Prostate gland (tissue), 2 donors: ENCODE measurements at regions not wholly inside any gene's neighbourhood (a gene's known extent, or its start where the extent isn't known, plus 50 kb on each side); places are given as distances from the start of the nearest gene placed in this dataset.

Experiments used
- CTCF ChIP-seq, 4 experiments: fragments of 200-600 bp in 2 of 4; fragments of 450-650 bp in 2 of 4; sonication (generic) in 2 of 4; IDR thresholded peaks; 1 replicate in 3 of 4; 2 replicates in 1 of 4; pipeline ENCODE4 v1.5.1; 2016 to 2019; ENCODE audit warnings: antibody characterized with exemption in 4 of 4, mild to moderate bottlenecking in 2 of 4, moderate library complexity in 2 of 4
- POLR2A ChIP-seq: fragments of 450-650 bp; IDR thresholded peaks from one replicate; pipeline ENCODE4 v1.6.1; 2016; ENCODE audit warnings: antibody characterized with exemption, mild to moderate bottlenecking
- POLR2AphosphoS5 ChIP-seq: sonication (generic); formaldehyde crosslinking; IDR thresholded peaks from one replicate; pipeline ENCODE4 v1.6.1; 2017; ENCODE audit warnings: antibody characterized with exemption

DNA sequence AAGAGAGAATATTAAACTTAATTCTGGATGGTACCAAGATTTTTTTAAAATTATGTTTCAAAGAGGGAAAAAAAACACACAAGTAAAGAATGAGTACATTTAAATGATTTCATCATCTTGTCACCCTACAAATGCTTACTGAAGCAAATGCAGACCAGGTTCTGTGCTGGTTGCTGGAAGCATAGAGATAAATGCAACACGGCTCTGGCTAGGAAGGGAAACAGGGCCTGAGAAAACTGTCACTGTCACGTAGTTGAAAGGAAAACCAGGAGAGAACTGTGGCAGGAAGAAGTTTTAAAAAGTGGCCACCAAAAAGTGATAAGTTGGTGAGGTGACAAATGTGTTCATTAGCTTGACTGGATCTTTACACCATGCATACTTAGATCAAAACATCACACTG is 336.9 kb upstream of the NFIA start:
- TF ChIP-seq POLR2AphosphoS5 (no peak), CTCF (IDR thresholded peaks at IDR 0.05) (no peak), POLR2A (no peak)
